Hepatic stellate cell (primary cell): ENCODE measurements at regions not wholly inside any gene's neighbourhood (a gene's known extent, or its start where the extent isn't known, plus 50 kb on each side); places are given as distances from the start of the nearest gene placed in this dataset.
"Not testable (repeated sequence)": the region's sequence is repeated elsewhere in the genome, so short reads cannot be mapped to it uniquely, and the experiment has no call there.

Experiments used
- DNase-seq: peaks from one replicate; pipeline ENCODE4 v3.0.0; 2011; ENCODE audit warnings: low spot score

DNA sequence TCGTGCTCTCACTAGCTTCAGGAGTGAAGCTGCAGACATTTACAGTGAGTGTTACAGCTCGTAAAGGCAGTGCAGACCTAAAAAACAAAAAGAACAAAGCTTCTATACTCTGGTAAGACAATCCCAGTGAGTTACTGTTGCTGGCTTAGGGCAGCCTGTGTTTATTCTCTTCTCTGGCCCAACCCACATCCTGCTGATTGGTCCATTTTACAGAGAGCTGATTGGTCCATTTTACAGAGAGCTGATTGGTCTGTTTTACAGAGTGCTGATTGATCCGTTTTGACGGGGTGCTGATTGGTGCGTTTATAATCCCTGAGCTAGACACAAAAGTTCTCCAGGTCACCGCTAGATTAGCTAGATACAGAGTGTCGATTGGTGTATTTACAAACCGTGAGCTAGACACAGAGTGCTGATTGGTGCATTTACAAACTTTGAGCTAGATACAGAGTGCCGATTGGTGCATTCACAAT is 158.0 kb downstream of the KLRB1 start:
- not testable (repeated sequence) for DNase-seq

DNA sequence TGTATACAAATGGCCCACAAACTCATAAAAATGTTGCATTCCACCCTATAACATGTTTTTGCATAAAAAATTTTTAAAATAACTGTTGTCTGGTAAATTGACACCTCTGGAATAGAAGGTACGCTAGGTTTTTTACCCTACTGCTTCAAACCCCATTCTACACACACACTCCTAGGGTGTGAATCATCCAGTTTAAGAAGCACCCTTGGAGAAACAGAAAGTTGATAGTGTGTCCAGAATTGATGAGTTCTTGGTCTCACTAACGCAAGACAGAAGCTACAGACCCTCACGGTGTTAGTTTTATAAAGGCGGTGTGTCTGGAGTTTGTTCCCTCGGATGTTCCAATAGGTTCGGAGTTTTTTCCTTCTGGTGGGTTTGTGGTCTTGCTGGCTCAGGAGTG is 158.5 kb downstream of the KLRB1 start:
- no peak for DNase-seq

DNA sequence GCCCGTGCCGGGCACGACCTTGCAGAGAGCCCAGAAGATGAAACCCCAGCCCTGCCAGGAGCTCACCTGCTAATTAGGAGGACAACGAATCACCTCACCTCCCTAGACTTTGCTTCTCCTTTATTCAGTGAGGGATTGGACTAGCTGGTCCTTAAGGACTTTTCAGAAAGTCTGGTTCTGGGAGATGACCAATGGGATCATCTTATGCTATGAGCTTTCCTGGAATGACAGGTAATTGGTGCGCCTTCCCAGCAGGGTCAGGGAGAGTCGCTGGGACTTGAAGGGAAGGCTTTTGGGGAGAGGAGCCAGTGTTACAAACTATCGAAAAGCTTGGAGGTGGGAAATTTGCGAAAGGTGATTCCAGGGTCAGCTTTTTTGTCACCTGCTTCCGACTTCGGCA is 159.1 kb downstream of the KLRB1 start:
- DNase-seq, result not testable (repeated sequence)

DNA sequence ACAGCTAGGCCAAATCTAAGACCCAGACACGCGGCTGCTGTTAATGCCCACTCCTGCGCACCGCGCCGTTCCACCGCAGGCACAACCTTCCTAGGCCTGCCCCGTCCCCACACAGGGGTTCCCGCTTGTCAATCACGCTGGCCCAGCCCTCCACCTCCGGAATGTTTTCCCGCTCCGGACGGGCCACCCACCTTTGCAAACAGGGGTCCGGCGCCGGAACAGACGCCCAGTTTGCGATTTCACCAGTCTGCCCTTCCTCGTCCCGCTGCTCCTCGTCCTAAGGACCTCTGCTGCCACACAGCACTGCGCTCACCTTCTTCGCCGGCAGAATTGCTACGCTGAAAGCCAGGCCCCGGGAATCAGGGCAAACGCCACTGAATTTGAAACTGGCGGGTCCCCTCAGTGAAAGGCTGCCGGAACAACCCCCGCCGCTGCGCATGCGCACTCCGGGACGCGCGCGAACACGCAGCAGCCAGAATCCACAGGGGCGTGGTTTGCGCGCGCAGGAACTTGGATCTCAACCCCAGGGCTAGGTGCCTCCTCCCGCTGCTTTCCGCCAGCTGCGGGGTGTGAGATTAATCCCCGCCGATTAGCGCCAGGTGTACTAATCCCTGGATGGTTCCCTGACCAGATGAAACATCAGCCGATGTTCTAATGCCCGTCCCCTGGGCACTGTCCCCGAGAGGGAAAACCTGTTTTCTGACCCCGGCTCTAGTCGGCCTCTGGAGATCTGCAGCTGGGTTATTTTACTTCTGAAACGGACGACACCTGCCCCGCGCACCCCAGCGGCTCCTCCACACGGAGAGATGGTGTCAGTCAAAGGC is 159.7 kb downstream of the KLRB1 start:
- DNase-seq, result peak; percentile 74

DNA sequence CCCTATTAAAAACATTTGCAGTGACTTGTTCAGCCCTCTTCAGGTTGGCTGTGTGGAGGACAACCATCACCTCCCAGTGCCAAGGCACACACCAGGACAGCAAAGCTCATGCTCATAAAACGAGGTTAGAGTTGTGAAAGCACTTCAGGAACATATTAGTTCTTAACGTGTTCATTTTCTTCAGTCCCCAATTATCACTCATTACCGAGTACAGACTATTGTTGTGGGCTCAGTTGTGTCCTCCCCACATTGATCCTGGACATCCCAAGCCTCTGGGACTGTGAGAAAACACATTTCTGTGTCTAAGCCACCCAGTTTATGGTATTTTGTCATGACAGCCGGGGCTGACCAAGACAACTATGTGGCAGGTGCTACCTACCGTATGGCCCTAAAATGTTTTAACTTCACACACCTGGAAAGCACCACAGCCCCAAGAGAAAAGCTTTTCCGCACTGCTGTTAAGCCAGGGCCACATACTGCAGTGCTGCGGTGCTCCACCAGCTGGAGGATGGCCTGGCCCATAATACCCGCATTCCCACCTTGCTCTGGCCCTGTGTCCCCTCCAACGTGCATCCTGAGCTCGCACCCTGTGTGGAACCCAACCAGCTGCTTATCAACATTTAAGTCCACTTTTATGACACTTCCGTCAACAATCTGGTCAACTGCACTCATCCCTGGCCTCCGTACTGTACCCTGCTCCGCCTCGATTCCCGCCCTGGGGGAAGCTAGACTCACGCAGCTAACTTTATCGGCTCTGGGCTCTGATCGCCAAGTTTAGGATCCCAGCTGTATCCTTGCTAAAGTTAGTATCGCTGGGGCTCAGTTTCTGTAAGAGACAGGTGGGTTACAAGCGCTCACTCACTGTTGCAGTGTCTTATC is 160.6 kb downstream of the KLRB1 start:
- DNase-seq, result not testable (repeated sequence)

DNA sequence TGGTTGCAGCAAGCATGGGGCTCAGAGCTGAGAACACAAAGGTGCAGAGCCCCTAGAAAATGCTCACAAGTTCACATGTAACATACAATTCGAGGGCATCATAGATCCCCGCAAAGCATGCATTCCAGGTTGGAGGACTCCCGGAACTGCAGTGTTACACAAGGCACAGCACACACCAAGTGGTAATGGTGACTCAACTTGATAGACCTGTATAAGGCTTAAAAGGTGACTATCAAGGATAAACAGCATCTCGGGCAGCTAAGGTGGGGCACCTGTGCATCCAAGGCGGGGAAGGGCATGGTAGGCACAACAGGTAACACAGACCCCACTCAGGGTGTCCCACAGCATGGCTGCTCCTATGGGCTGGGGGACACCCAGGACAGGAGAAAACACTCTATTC is 167.3 kb downstream of the KLRB1 start:
- not testable (repeated sequence) for DNase-seq

DNA sequence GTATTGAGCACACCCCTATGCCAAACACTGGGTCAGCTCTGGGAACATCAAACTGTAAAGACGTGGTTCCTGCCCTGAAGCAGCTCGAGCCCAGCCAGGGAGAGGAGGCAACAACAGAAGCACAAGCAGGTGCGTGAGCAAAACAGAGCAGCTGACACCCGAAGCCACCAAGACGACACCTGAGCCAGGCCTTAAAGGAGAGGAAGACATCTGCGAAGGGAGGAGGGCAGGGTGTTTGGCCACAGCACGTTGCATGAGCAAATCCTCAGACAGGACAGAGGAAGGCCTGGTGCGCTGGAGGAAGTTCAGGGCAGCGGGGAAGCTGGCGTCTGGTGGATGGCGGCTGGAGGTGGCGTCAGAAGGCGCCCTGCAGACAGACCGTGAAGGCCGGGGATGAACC is 172.0 kb downstream of the KLRB1 start:
- not testable (repeated sequence) for DNase-seq

DNA sequence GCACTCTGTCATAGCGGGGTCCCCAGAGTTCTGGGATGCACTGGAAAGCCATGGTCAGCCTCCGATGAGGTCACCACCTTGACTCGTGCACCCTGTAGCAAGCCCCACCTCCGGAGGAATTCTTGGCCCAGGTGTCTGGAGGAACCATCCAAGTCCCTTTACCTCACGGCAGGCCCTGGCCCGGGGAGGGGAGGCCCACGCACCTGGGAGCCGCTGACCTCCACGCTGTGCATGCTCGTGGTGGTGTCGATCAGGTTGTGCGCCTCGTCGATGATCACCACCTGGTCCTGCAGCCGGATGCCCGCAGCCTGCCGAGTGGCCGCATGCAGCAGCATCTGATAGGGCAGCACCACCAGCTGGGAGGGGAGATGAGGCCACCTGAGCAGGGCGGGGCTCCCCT is 177.3 kb downstream of the KLRB1 start:
- not testable (repeated sequence) for DNase-seq

DNA sequence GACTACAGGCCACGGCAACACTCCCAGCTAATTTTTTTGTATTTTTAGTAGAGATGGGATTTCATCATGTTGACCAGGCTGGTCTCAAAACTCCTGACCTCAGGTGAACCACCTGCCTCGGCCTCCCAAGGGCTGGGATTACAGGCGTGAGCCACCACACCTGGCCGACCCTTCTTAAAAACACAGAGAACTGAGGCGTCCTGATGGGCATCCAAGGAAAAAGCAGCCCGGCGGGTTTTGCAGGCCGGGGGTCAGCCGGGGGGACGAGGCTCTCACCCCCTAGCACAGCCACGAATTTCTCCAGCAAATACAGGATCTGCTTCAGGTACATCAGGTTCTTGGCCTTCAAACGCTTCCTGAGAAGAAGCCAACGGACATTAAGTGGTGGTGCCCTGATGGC is 178.9 kb downstream of the KLRB1 start:
- not testable (repeated sequence) for DNase-seq

DNA sequence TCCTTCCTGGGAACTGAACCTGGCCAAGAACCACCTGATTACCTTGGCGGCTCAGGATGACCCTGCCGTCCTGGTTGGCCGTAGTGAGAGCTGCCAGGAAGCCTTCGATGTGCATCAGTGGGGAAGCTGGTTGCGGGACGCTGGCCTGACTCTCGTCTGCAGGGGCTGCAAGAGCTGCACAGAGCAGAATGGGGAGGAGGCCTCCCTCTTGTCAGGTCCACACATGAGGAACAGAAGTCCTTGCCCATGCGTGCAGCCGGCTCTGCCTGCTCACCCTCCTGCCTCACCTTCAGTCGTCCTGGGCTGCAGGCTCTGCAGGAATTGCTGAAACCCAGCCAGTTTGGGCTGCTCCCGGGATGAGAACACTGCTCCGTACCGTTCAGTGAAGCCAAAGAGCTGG is 182.3 kb downstream of the KLRB1 start:
- DNase-seq, result not testable (repeated sequence)

DNA sequence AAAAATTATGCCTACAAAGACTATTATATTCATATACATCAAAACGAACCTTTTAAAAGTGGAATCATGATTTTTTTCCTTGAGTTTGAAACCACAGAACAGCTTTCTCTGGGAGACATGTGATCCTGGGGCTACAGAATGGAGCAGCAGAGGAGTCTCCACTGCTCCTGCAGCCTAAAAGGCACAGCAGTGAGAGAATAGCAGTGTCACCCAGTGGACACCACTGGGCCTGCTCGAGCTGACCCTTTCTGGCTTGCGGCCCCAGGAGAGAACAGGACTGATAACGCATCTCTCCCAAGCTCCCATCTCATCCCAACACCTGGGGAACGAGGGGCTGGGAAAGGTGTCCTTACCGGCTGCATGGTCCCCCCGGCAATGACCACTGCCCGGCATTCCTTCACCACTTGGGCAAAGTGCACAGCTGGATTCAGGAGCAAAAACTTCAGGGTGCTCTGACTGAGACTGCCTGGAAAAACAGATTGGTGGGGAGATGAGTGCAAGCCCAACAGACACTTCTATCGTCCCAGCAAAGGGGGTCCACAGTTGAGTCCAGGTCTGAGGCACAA is 183.5 kb downstream of the KLRB1 start:
- not testable (repeated sequence) for DNase-seq

DNA sequence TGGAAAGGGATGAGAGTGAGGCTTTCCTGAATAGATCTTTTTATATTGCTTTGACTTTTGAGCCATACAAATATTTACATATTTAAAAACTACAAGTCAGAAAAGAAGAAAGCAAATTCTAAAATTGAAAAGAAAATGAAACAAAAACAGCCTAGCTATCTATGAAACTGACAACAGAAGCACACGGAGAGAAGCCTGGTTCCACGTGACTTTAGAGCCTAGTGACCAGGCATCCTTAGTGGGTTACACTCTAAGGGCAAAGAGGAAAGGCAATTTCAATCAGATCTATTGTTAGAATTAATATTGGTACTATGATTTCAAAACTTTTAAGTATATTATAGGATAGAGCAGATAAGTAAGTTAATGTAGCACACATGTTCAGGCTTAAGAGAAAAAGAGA is 185.0 kb downstream of the KLRB1 start:
- not testable (repeated sequence) for DNase-seq

DNA sequence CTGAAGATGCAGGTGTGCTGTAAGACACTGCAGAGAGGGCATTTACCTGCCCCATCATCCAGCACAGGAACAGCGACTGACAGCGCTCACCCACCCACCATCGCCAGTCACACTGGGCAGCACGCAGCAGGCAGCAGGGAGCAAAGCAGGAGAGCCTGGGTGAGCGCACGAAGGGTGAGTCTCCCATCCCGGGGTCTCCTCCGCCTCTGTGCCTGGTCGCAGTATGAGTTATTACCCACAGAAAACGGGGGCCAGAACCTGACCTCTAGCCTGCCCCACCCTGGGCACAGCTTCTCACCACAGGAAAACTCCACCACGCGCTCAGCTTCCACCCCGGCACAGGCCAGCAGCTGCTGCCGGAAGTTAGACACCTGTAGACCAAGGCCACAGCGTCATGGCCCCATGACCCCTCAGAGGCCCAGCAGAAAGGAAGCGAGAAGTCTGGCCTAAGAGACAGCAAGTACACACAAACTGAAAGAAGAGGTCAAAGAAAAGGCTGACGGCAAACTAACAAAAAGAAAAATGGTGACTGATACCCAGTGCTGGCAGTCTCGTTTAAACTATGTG is 186.1 kb downstream of the KLRB1 start:
- DNase-seq, result not testable (repeated sequence)

DNA sequence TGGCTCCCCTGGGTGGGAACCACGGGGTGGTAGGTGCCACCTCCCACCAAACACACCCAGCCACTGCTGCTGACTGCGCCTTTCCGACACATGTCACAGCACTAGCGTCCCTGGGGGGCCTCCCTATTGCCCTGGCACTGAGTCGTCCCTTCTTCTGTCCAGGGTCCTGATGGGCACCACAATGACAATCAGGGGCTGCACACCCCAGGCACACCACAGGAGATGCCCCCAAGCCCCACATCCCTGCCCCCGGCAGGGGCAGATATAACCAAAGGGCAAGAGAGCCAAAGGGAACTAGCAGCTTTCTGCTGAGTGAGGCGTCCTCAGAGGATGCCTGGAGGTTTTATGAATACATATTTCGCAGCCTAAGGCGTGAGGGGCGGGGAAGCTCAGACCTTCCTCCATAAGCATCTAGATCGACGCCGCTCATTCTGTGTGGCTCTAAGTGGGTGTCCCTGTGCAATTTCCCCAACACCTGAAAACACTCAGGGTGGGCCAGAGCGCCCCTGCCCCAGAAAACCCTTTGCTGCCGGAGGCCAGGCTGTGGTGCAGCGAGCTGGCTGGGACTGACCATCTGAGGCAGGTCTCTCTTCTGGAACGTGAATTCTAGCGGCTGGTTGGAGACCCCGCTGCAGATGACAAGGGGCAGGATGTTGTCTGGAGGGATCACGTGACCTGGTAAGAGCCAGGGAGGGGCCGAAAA is 186.7 kb downstream of the KLRB1 start:
- not testable (repeated sequence) for DNase-seq

DNA sequence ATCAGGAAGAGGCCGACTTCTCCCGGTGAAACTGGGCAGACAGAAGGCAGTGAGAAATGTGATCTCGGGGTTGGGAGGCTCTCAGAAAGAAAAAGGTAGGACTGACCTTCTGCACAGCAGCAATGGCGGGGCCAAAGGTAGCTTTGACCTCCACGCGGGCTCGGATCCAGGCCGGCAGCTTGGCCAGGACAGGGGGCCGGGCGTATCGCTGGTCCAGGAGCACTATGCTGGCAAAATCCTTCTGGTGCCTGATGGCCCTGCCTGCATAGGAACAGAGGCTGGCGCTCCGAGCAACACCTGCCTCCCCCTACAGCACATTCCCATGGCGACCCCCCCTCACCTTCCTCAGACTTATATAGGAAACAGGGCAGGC is 189.1 kb downstream of the KLRB1 start:
- DNase-seq, result not testable (repeated sequence)

DNA sequence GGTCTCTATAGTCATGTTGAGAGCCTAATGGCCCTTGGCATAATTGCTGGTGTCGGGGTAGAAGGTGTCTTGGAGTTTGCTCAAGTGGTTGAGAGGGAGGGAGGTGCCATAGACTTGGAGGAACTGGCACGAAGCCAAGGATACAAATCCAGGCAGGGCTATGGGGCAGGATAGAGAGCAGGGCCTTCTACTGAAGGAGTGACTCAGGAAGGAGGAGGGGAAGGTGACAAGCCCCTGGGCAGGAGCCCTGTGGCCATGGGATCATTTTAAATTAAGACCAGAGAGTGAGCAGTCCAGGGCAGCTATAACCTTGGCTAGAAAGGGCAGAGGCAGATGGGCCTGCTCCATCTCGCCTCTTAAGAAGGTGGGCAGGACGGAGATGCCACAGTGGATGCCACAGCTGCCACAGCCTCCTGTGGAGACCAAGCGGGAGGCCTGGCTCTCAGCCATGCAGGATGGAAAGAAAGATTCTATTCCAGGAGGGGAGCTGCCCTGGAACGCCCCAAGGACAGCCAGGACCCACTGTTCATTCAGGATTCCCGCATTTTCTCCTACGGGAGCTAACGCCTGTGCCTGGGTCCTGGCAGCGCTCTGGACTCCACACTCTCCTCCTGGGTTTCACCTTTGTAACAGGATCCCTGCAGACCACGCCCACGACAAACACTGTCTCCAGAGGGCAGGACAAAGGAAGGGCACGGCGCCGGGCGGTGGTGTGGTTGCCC is 189.6 kb downstream of the KLRB1 start:
- not testable (repeated sequence) for DNase-seq

DNA sequence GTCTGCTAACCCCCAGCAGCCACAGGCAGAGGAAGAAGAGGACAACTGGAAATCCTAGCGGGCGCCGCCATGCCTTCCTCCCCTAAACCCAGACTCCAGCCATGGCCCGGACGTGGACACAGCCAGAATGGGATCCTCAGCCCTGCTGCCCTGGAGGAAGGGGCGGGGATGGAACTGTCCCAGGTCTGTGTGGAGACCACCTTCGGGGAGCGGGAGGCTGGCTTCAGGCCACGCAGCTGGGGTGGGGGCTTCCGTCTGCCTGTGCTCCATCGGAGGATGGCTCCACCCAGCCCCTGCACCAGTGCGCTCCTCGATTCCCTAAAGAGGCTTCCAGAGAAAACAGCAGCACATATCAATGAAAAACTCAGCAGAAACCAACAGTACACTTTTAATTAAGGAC is 190.4 kb downstream of the KLRB1 start:
- DNase-seq, result not testable (repeated sequence)

DNA sequence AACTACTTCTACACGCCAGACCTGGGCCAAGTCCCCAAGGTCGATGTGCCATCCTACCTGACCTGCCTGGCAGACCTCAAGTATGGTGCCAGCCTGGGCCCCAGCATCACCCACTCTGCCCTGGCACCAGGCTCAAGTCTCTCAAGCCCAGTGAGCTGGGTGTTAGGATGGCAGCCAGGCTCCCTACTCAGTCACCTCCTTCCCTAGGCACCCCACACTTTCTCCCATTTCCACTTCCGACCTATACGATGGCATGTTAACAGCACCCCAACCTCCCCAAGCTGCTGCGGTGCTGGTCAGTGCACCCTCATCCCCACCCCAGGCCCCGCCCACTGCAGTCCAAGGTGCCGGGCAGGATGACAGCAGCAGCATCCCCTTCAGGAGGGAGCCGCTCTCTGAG is 191.4 kb downstream of the KLRB1 start:
- DNase-seq, result not testable (repeated sequence)

DNA sequence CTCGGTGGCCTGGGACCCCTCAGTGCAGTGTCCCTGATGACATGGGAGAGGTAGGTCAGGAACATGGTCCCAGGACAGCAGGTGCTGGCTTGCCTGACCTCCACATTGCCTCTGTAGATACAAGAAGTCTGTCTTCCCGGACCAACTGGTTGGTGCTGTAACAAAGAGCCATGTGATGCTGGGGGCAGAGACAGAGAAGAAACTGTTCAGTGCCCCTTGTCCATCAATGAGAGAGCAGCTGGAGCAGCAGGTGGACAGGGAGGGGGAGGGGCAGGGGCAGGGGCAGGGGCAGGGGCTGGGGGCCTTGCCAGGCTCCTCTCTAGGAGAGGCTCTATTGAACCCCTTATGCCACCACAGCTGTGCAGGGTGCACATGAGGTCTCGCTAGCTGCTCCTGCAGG is 191.8 kb downstream of the KLRB1 start:
- not testable (repeated sequence) for DNase-seq

DNA sequence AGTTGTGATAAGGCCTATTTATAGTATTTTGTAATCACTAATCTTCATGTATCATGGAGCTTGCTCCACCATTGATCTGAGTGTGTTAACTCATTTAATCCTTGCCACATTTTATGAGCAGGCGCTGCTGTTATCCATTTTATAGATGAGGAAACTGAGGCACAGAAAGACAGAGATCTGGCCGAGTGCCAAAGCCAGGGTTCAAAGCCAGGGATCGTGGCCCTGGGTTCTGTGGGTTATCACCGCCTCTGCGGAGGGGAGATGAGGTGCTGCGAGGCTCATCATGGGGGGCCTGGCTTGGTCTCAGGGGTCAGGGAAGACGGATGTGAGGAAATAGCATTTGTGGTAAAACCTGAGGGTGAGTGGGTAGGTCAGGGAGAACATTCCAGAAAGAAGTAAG is 193.9 kb downstream of the KLRB1 start:
- DNase-seq, result not testable (repeated sequence)

DNA sequence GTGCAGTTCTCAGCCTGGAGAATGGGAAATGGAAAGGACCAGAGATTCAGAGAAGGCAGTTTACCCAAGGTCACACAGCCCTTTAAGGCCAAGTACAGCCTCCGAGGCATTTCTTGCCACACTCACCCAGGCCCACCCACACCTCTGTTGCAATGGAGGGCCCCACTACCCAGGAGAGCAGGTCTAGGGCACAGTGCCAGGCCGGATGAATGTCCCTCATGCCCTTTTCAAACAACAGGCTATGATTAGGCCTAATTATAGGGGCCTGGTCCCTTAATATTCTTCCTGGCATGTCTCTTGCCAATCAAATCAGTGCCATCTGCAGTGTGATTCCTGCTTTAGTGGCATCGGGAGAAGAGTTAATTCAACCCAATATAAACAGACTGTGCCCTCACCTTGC is 195.3 kb downstream of the KLRB1 start:
- DNase-seq, result not testable (repeated sequence)
